H9 (cell line): ENCODE measurements at regions not wholly inside any gene's neighbourhood (a gene's known extent, or its start where the extent isn't known, plus 50 kb on each side); places are given as distances from the start of the nearest gene placed in this dataset.

Experiments used
- DNase-seq: peaks from one replicate; pipeline ENCODE4 v3.0.0-alpha.2; 2017
- H2AFZ ChIP-seq: one replicate; pipeline ENCODE4 v1.6.1; 2013; ENCODE audit warnings: mild to moderate bottlenecking, low read length, control low read depth, moderate library complexity
- H2AK5ac ChIP-seq: 2 replicates; pipeline ENCODE4 v1.6.1; 2013; ENCODE audit warnings: low read length, control low read depth, mixed read lengths; ENCODE audit not compliant: insufficient read length
- H2BK120ac ChIP-seq: one replicate; pipeline ENCODE4 v1.6.1; 2013; ENCODE audit warnings: low read depth, mild to moderate bottlenecking, low read length, control low read depth, inconsistent platforms; ENCODE audit not compliant: poor library complexity, severe bottlenecking
- H2BK12ac ChIP-seq: 2 replicates; pipeline ENCODE4 v1.6.1; 2013; ENCODE audit warnings: low read length, control low read depth, mixed read lengths, low read depth; ENCODE audit not compliant: insufficient read length
- H2BK15ac ChIP-seq: 2 replicates; pipeline ENCODE4 v1.6.1; 2013; ENCODE audit warnings: low read depth, low read length, control low read depth
- H2BK20ac ChIP-seq: one replicate; pipeline ENCODE4 v1.6.1; 2013; ENCODE audit warnings: low read depth, mild to moderate bottlenecking, low read length, control low read depth, inconsistent platforms; ENCODE audit not compliant: poor library complexity, severe bottlenecking
- H2BK5ac ChIP-seq: 2 replicates; pipeline ENCODE4 v1.6.1; 2013; ENCODE audit warnings: low read length, control low read depth, mixed read lengths; ENCODE audit not compliant: insufficient read length
- H3K14ac ChIP-seq: 2 replicates; pipeline ENCODE4 v1.6.1; 2013; ENCODE audit warnings: low read length, control low read depth; ENCODE audit not compliant: insufficient read depth
- H3K18ac ChIP-seq: 2 replicates; pipeline ENCODE4 v1.6.1; 2013; ENCODE audit warnings: low read depth, mild to moderate bottlenecking, mixed read lengths, low read length, control low read depth; ENCODE audit not compliant: insufficient read length
- H3K23ac ChIP-seq: 2 replicates; pipeline ENCODE4 v1.6.1; 2013; ENCODE audit warnings: low read length, control low read depth, mixed read lengths, low read depth; ENCODE audit not compliant: insufficient read length
- H3K23me2 ChIP-seq: 2 replicates; pipeline ENCODE4 v1.6.1; 2013; ENCODE audit warnings: low read depth, mild to moderate bottlenecking, mixed read lengths, low read length, control low read depth; ENCODE audit not compliant: insufficient read length, poor library complexity, severe bottlenecking
- H3K27ac ChIP-seq: 2 replicates; pipeline ENCODE4 v1.5.1; 2013; ENCODE audit warnings: low read length, control low read depth, mixed read lengths, low read depth; ENCODE audit not compliant: insufficient read length
- H3K27me3 ChIP-seq: 2 replicates; pipeline ENCODE4 v1.6.1; 2013; ENCODE audit warnings: low read length, control low read depth, inconsistent platforms; ENCODE audit not compliant: insufficient read depth
- H3K4ac ChIP-seq: 2 replicates; pipeline ENCODE4 v1.6.1; 2013; ENCODE audit warnings: low read depth, mild to moderate bottlenecking, control low read depth, inconsistent platforms, low read length, moderate library complexity
- H3K4me1 ChIP-seq: 2 replicates; pipeline ENCODE4 v1.6.1; 2013; ENCODE audit warnings: low read length, control low read depth, inconsistent platforms; ENCODE audit not compliant: insufficient read depth
- H3K4me2 ChIP-seq: 2 replicates; pipeline ENCODE4 v1.6.1; 2013; ENCODE audit warnings: low read length, control low read depth, mixed read lengths; ENCODE audit not compliant: insufficient read length, insufficient read depth
- H3K56ac ChIP-seq: 2 replicates; pipeline ENCODE4 v1.6.1; 2013; ENCODE audit warnings: low read depth, mild to moderate bottlenecking, mixed read lengths, low read length, control low read depth; ENCODE audit not compliant: insufficient read length
- H3K79me1 ChIP-seq: 2 replicates; pipeline ENCODE4 v1.6.1; 2013; ENCODE audit warnings: low read depth, mild to moderate bottlenecking, moderate library complexity, low read length, control low read depth, inconsistent platforms; ENCODE audit not compliant: insufficient read depth, poor library complexity, severe bottlenecking
- H3K79me2 ChIP-seq: 2 replicates; pipeline ENCODE4 v1.6.1; 2013; ENCODE audit warnings: low read length, control low read depth, inconsistent platforms; ENCODE audit not compliant: insufficient read depth
- H3K9ac ChIP-seq: 2 replicates; pipeline ENCODE4 v1.6.1; 2013; ENCODE audit warnings: low read length, control low read depth, mixed read lengths; ENCODE audit not compliant: insufficient read length; ENCODE audit errors: extremely low read depth
- H3K9me3 ChIP-seq: one replicate; pipeline ENCODE4 v1.6.1; 2013; ENCODE audit warnings: low read depth, low read length, inconsistent platforms; ENCODE audit not compliant: control insufficient read depth
- H3T11ph ChIP-seq: one replicate; pipeline ENCODE4 v1.6.1; 2013; ENCODE audit warnings: mild to moderate bottlenecking, low read length, control low read depth, inconsistent platforms
- H4K20me1 ChIP-seq: one replicate; pipeline ENCODE4 v1.6.1; 2013; ENCODE audit not compliant: control insufficient read depth, insufficient read length, insufficient read depth
- H4K5ac ChIP-seq: 2 replicates; pipeline ENCODE4 v1.6.1; 2013; ENCODE audit warnings: low read depth, mild to moderate bottlenecking, mixed read lengths, low read length, control low read depth; ENCODE audit not compliant: insufficient read length
- H4K8ac ChIP-seq: replicated peaks from 2 replicates; pipeline ENCODE4 v1.6.1; 2013; ENCODE audit warnings: low read length, control low read depth, mixed read lengths, low read depth; ENCODE audit not compliant: insufficient read length
- H4K91ac ChIP-seq: 2 replicates; pipeline ENCODE4 v1.6.1; 2013; ENCODE audit warnings: low read depth, mild to moderate bottlenecking, moderate library complexity, mixed read lengths, low read length, control low read depth; ENCODE audit not compliant: insufficient read length
- H3K27ac Mint-ChIP-seq, 3 experiments: 2 replicates in 2 of 3; 3 replicates in 1 of 3; pipeline ENCODE4 v1.8.0; 2020 to 2021; ENCODE audit warnings: mixed read lengths in 3 of 3, mild to moderate bottlenecking in 1 of 3, moderate library complexity in 1 of 3
- H3K27me3 Mint-ChIP-seq: 2 replicates; pipeline ENCODE4 v1.8.0; 2021; ENCODE audit warnings: low read depth, mild to moderate bottlenecking, moderate library complexity, mixed read lengths
- H3K36me3 Mint-ChIP-seq, 3 experiments: 2 replicates in 2 of 3; 3 replicates in 1 of 3; pipeline ENCODE4 v1.8.0; 2020 to 2021; ENCODE audit warnings: low read depth in 3 of 3, mixed read lengths in 3 of 3; ENCODE audit not compliant: insufficient read depth in 1 of 3
- H3K4me1 Mint-ChIP-seq, 2 experiments: 2 replicates each; pipeline ENCODE4 v1.8.0; 2020; ENCODE audit warnings: mixed read lengths in 2 of 2
- H3K4me3 Mint-ChIP-seq, 2 experiments: 2 replicates in 1 of 2; 3 replicates in 1 of 2; pipeline ENCODE4 v1.8.0; 2020 to 2021; ENCODE audit warnings: mild to moderate bottlenecking in 2 of 2, mixed read lengths in 2 of 2, moderate library complexity in 1 of 2
- H3K9me3 Mint-ChIP-seq, 2 experiments: 2 replicates in 1 of 2; 3 replicates in 1 of 2; pipeline ENCODE4 v1.8.0; 2020; ENCODE audit warnings: mild to moderate bottlenecking in 2 of 2, mixed read lengths in 2 of 2, moderate library complexity in 1 of 2
- TF ChIP-seq, protein P1 (sequence below): fragments of 200-600 bp; sonication (generic); conservative IDR thresholded peaks from 3 replicates; pipeline ENCODE4 v1.8.0; 2021; ENCODE audit warnings: antibody characterized with exemption, mild to moderate bottlenecking

DNA sequence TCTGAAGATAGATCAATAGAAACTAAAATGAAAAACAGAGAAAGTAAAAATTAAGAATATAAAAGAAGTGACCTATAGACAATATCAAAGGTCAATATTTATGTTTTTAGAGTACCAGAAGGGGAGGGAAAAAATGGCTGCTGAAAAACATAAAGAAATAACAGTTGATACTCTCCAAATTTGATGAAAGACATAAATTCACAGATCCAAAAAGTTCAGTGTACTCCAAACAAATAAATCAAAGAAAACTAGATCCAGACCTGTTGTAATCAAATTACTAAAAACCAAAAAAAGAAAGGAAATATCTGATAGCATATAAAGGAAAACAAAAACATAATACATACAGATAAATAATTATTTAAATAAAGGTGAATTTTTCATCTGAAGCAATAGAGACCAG lies 1689.1 kb upstream of the TMEFF2 start:
- DNase-seq = no peak
- no peaks in the 10 kb centered on the region for H3K79me1 ChIP-seq
- H4K5ac ChIP-seq = no peak overlapping the region
- H4K91ac ChIP-seq = no peak overlapping the region
- Mint-ChIP-seq H3K27ac (no peak overlapping the region), H3K4me3 (no peak overlapping the region), H3K36me3 (peaks cover 2 to 19% (median 3%) of the 10 kb centered on the region in 3 experiments; a peak in 5 of 7 replicates), H3K4me1 (no peaks in the 10 kb centered on the region), H3K9me3 (peaks cover 17 to 19% of the 10 kb centered on the region in 2 experiments), H3K27me3 (no peaks in the 10 kb centered on the region)
- H3K9me3 ChIP-seq = no peaks in the 10 kb centered on the region
- TF ChIP-seq, protein P1, sequence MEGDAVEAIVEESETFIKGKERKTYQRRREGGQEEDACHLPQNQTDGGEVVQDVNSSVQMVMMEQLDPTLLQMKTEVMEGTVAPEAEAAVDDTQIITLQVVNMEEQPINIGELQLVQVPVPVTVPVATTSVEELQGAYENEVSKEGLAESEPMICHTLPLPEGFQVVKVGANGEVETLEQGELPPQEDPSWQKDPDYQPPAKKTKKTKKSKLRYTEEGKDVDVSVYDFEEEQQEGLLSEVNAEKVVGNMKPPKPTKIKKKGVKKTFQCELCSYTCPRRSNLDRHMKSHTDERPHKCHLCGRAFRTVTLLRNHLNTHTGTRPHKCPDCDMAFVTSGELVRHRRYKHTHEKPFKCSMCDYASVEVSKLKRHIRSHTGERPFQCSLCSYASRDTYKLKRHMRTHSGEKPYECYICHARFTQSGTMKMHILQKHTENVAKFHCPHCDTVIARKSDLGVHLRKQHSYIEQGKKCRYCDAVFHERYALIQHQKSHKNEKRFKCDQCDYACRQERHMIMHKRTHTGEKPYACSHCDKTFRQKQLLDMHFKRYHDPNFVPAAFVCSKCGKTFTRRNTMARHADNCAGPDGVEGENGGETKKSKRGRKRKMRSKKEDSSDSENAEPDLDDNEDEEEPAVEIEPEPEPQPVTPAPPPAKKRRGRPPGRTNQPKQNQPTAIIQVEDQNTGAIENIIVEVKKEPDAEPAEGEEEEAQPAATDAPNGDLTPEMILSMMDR = no peak
- H3K14ac ChIP-seq = no peak overlapping the region
- no peak overlapping the region for H2AK5ac ChIP-seq
- H3K4ac ChIP-seq = no peak overlapping the region
- no peak overlapping the region for H2BK5ac ChIP-seq
- H2BK12ac ChIP-seq = no peak overlapping the region
- H2BK20ac ChIP-seq = no peak overlapping the region
- no peaks in the 10 kb centered on the region for H4K20me1 ChIP-seq
- H3K18ac ChIP-seq = no peak overlapping the region
- H3K4me1 ChIP-seq = no peaks in the 10 kb centered on the region
- no peak overlapping the region for H3K56ac ChIP-seq
- H3K27ac ChIP-seq = no peak overlapping the region
- no peak overlapping the region for H4K8ac ChIP-seq
- H3K23ac ChIP-seq = no peak overlapping the region
- no peaks in the 10 kb centered on the region for H3K23me2 ChIP-seq
- no peak overlapping the region for H2AFZ ChIP-seq
- H3K4me2 ChIP-seq = no peak overlapping the region
- H3K79me2 ChIP-seq = no peaks in the 10 kb centered on the region
- H2BK15ac ChIP-seq = no peak overlapping the region
- no peaks in the 10 kb centered on the region for H3K27me3 ChIP-seq
- H3K9ac ChIP-seq = no peak overlapping the region
- H3T11ph ChIP-seq = no peak overlapping the region
- H2BK120ac ChIP-seq = no peak overlapping the region
